Tibial artery (tissue), 4 donors: ENCODE measurements at regions not wholly inside any gene's neighbourhood (a gene's known extent, or its start where the extent isn't known, plus 50 kb on each side); places are given as distances from the start of the nearest gene placed in this dataset.
"Not testable (repeated sequence)": the region's sequence is repeated elsewhere in the genome, so short reads cannot be mapped to it uniquely, and the experiment has no call there.

Source experiments
- DNase-seq, 2 donors: peaks; one replicate each; pipeline ENCODE4 v3.0.0-alpha.2; 2019
- H3K27ac ChIP-seq, 2 donors: fragments of 200-600 bp; sonication (generic) in 1 of 2; 1 replicate in 1 of 2; 2 replicates in 1 of 2; pipeline ENCODE4 v1.5.1; 2018 to 2019; ENCODE audit warnings: mild to moderate bottlenecking in 1 of 2
- H3K27me3 ChIP-seq, 2 donors: fragments of 200-600 bp; sonication (generic) in 1 of 2; one replicate each; pipeline versions ENCODE4 v1.5.1 to v1.6.0; 2016 to 2019
- H3K36me3 ChIP-seq, 3 donors: fragments of 200-600 bp; sonication (generic) in 2 of 3; one replicate each; pipeline ENCODE4 v1.5.1; 2016 to 2019; ENCODE audit warnings: mild to moderate bottlenecking in 2 of 3
- H3K4me1 ChIP-seq, 4 donors: fragments of 200-600 bp; sonication (generic) in 2 of 4; 1 replicate in 3 of 4; 2 replicates in 1 of 4; pipeline ENCODE4 v1.5.1; 2016 to 2019
- H3K4me3 ChIP-seq, 2 donors: fragments of 200-600 bp; sonication (generic) in 1 of 2; 1 replicate in 1 of 2; 2 replicates in 1 of 2; pipeline ENCODE4 v1.5.1; 2018 to 2019; ENCODE audit warnings: mild to moderate bottlenecking in 2 of 2
- H3K9me3 ChIP-seq, 3 donors: fragments of 200-600 bp; sonication (generic) in 1 of 3; one replicate each; pipeline ENCODE4 v1.5.1; 2016 to 2019
- intact Hi-C: fragments of 100-400 bp; cut with DNase I; formaldehyde crosslinking; loops from one replicate; pipeline ENCODE4 v1.15.0; 2023; ENCODE audit warnings: low total_unique reads
- TF ChIP-seq, protein P1 (sequence below), 2 experiments: fragments of 200-600 bp in 1 of 2; fragments of 450-650 bp in 1 of 2; IDR thresholded peaks; one replicate each; pipeline ENCODE4 v1.5.1; 2017 to 2019; ENCODE audit warnings: antibody characterized with exemption in 2 of 2, mild to moderate bottlenecking in 1 of 2, moderate library complexity in 1 of 2

DNA sequence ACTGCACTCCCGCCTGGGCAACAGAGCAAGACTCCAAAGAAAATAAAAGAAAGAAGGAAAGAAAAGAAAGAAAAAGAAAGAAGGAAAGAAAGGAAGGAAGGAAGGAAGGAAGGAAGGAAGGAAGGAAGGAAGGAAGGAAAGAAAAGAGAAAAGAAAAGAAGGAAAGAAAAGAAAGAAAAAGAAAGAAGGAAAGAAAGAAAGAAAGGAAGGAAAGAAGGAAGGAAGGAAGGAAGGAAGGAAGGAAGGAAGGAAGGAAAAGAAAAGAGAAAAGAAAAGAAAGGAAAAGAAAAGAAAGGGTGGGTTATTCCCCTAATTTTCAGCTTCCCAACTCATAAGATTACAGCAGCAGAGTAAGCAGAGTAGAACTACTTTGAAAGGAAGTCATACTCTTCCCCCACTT lies 64.4 kb downstream of the TMEM200C start:
- H3K9me3 ChIP-seq, H3K27me3 ChIP-seq, intact Hi-C loops, DNase-seq, H3K4me1 ChIP-seq, H3K36me3 ChIP-seq, H3K27ac ChIP-seq, H3K4me3 ChIP-seq: not testable (repeated sequence)

DNA sequence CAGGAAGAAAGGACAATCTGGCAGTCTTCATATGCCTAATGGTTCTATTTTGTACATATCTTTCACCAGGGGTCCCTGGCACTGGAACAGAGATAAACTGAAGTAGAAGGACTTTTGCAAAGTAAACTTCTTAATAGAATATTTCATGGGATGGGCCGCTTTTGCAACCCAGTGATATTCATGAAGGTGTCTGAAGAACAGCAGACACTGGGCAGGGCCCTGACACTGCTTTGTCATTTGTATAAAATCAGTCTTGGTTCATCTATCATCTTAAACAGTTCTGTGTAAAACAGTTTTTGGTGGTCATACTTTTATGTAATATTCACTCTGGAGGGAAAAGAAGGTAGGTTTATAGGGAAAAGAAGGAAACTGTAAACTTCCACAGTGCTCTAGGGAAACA lies 66.4 kb downstream of the TMEM200C start:
- Histone ChIP-seq H3K9me3 (no peaks in the 10 kb centered on the region), H3K4me1 (no peaks in the 10 kb centered on the region), H3K27ac (no peak overlapping the region), H3K36me3 (no peaks in the 10 kb centered on the region), H3K27me3 (no peaks in the 10 kb centered on the region), H3K4me3 (no peak overlapping the region)
- DNase-seq: no peak
- intact Hi-C loops: no loop called here
- TF ChIP-seq, protein P1, sequence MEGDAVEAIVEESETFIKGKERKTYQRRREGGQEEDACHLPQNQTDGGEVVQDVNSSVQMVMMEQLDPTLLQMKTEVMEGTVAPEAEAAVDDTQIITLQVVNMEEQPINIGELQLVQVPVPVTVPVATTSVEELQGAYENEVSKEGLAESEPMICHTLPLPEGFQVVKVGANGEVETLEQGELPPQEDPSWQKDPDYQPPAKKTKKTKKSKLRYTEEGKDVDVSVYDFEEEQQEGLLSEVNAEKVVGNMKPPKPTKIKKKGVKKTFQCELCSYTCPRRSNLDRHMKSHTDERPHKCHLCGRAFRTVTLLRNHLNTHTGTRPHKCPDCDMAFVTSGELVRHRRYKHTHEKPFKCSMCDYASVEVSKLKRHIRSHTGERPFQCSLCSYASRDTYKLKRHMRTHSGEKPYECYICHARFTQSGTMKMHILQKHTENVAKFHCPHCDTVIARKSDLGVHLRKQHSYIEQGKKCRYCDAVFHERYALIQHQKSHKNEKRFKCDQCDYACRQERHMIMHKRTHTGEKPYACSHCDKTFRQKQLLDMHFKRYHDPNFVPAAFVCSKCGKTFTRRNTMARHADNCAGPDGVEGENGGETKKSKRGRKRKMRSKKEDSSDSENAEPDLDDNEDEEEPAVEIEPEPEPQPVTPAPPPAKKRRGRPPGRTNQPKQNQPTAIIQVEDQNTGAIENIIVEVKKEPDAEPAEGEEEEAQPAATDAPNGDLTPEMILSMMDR (IDR thresholded peaks at IDR 0.05): no peak

DNA sequence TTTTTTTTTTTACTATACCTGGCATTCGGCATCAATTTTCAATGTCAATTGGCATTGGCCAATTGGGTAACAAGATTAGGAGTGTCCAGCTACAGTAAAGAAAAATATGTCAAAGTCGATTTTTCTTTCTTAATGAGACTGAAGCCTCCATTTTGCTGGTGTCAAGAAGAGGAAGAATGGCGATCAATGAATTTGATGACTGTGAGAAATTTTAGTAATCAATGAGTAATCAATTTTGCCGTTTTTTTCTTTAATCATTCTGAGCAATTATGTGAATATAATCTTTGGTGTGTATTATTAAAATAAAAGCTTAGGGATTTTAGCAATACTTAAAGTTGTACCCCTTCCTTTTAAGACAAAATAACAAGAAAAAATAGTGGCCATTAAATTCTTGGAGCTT lies 69.7 kb downstream of the TMEM200C start:
- TF ChIP-seq, protein P1 (IDR thresholded peaks at IDR 0.05): no peak

DNA sequence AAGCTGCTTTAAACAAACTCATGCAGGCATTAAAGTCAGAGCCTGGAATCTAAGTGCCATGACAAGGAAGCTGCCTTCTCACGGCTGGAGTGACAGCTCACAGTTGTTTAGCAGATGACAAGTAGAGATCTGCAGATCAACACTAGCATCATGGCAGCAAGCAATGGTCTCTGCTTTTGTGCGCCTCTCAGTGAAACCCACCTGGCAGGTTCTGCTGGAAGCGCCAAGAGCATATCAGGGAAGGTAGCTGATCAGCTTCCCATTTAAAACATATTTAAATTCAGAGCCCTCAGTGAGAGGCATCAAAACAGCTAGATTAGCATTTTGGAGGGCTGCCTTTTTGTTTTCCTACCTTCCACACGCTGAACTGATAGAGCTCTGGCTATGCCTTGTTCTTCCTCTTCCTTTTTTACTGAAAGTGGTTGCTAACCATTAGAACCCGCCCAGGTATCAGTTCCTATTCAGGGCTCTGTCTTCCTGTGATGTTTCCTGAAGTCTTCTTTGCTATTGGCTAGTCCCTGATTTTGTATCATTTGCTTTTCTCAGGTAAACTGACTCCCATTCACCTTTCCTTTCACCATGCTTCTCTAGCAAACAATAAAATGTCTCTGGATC lies 70.8 kb downstream of the TMEM200C start:
- no peak for DNase-seq
- Histone ChIP-seq H3K27me3 (no peaks in the 10 kb centered on the region), H3K9me3 (no peaks in the 10 kb centered on the region), H3K36me3 (no peaks in the 10 kb centered on the region), H3K4me1 (no peaks in the 10 kb centered on the region), H3K4me3 (no peak overlapping the region), H3K27ac (no peak overlapping the region)
- TF ChIP-seq, protein P1 (IDR thresholded peaks at IDR 0.05): no peak
- intact Hi-C loops: no loop called here

More for the DNA sequence above, 69.7 kb downstream of the TMEM200C start:
- no peaks in the 10 kb centered on the region for H3K9me3 ChIP-seq
- H3K27me3 ChIP-seq: no peaks in the 10 kb centered on the region
- no peaks in the 10 kb centered on the region for H3K36me3 ChIP-seq
- H3K4me1 ChIP-seq: no peaks in the 10 kb centered on the region
- H3K4me3 ChIP-seq: no peak overlapping the region
- DNase-seq: no peak
- no peak overlapping the region for H3K27ac ChIP-seq
- intact Hi-C loops: no loop called here

DNA sequence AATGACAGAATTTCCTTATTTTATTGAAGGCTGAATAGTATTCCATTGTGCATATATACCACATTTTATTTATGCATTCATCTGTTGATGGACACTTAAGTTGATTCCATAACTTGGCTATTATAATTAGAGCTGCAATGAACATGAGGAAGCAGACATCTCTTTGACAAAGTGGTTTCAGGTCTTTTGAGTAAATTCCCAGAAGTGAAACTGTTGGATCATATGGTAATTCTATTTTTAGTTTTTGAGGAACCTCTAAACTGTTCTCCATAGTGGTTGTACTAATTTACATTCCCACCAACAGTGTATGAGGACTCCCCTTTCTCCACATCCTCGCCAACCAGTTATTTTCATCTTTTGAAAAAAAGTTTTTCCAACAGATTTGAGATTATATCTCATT lies 77.5 kb downstream of the TMEM200C start:
- intact Hi-C loops: no loop called here
- TF ChIP-seq, protein P1 (IDR thresholded peaks at IDR 0.05): no peak
- DNase-seq: no peak
- H3K4me1 ChIP-seq: no peaks in the 10 kb centered on the region
- H3K27ac ChIP-seq: no peak overlapping the region
- no peaks in the 10 kb centered on the region for H3K36me3 ChIP-seq
- H3K4me3 ChIP-seq: no peak overlapping the region
- H3K9me3 ChIP-seq: no peaks in the 10 kb centered on the region
- no peaks in the 10 kb centered on the region for H3K27me3 ChIP-seq

DNA sequence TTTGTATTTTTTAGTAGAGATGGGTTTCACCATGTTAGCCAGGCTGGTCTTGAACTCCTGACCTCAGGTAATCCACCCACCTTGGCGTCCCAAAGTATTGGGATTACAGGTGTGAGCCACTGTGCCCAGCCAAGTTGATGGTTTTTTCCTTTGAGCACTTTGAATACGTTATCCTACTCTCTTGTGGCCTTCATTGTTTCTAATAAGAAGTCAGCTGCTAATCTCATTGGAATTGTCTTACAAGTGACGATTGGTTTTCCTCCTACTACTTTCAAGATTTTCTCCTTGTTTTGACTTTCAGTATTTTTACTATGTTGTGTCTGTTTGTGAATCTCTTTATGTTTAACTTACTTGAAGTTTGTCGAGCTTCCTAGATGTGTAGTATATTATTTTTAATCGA lies 88.5 kb downstream of the TMEM200C start:
- DNase-seq: no peak
- Histone ChIP-seq H3K4me3 (no peak overlapping the region), H3K4me1 (no peaks in the 10 kb centered on the region), H3K27me3 (no peaks in the 10 kb centered on the region), H3K9me3 (peaks cover 0 to 8% (median 2%) of the 10 kb centered on the region in 3 donors), H3K27ac (no peak overlapping the region), H3K36me3 (no peaks in the 10 kb centered on the region)
- intact Hi-C loops: no loop called here
- TF ChIP-seq, protein P1 (IDR thresholded peaks at IDR 0.05): no peak
